Tibial artery (tissue), 4 donors: ENCODE measurements at regions not wholly inside any gene's neighbourhood (a gene's known extent, or its start where the extent isn't known, plus 50 kb on each side); places are given as distances from the start of the nearest gene placed in this dataset.

Experiments used
- DNase-seq, 2 donors: peaks; one replicate each; pipeline ENCODE4 v3.0.0-alpha.2; 2019
- H3K27ac ChIP-seq, 2 donors: fragments of 200-600 bp; sonication (generic) in 1 of 2; 1 replicate in 1 of 2; 2 replicates in 1 of 2; pipeline ENCODE4 v1.5.1; 2018 to 2019; ENCODE audit warnings: mild to moderate bottlenecking in 1 of 2
- H3K27me3 ChIP-seq, 2 donors: fragments of 200-600 bp; sonication (generic) in 1 of 2; one replicate each; pipeline versions ENCODE4 v1.5.1 to v1.6.0; 2016 to 2019
- H3K36me3 ChIP-seq, 3 donors: fragments of 200-600 bp; sonication (generic) in 2 of 3; one replicate each; pipeline ENCODE4 v1.5.1; 2016 to 2019; ENCODE audit warnings: mild to moderate bottlenecking in 2 of 3
- H3K4me1 ChIP-seq, 4 donors: fragments of 200-600 bp; sonication (generic) in 2 of 4; 1 replicate in 3 of 4; 2 replicates in 1 of 4; pipeline ENCODE4 v1.5.1; 2016 to 2019
- H3K4me3 ChIP-seq, 2 donors: fragments of 200-600 bp; sonication (generic) in 1 of 2; 1 replicate in 1 of 2; 2 replicates in 1 of 2; pipeline ENCODE4 v1.5.1; 2018 to 2019; ENCODE audit warnings: mild to moderate bottlenecking in 2 of 2
- H3K9me3 ChIP-seq, 3 donors: fragments of 200-600 bp; sonication (generic) in 1 of 3; one replicate each; pipeline ENCODE4 v1.5.1; 2016 to 2019
- CTCF ChIP-seq, 2 experiments: fragments of 200-600 bp in 1 of 2; fragments of 450-650 bp in 1 of 2; IDR thresholded peaks; one replicate each; pipeline ENCODE4 v1.5.1; 2017 to 2019; ENCODE audit warnings: antibody characterized with exemption in 2 of 2, mild to moderate bottlenecking in 1 of 2, moderate library complexity in 1 of 2
- intact Hi-C: fragments of 100-400 bp; cut with DNase I; formaldehyde crosslinking; loops from one replicate; pipeline ENCODE4 v1.15.0; 2023; ENCODE audit warnings: low total_unique reads

- intact Hi-C loops, result no loop called here
- no peak for DNase-seq
- no peaks in the 10 kb centered on the region for H3K36me3 ChIP-seq
Observed at GRCh38 chr10:6875269-6875865, 295.3 kb upstream of the PRKCQ start.

GRCh38 chr10:6871128-6871527 is 291.1 kb upstream of the PRKCQ start:
- Histone ChIP-seq H3K9me3 (no peaks in the 10 kb centered on the region), H3K4me1 (no peaks in the 10 kb centered on the region), H3K4me3 (no peak overlapping the region), H3K36me3 (no peaks in the 10 kb centered on the region), H3K27ac (no peak overlapping the region), H3K27me3 (no peaks in the 10 kb centered on the region)
- intact Hi-C loops, result no loop called here
- TF ChIP-seq CTCF (IDR thresholded peaks at IDR 0.05), result no peak
- no peak for DNase-seq

More at GRCh38 chr10:6875269-6875865, 295.3 kb upstream of the PRKCQ start:
- TF ChIP-seq CTCF (IDR thresholded peaks at IDR 0.05), result no peak
- H3K4me1 ChIP-seq, result no peaks in the 10 kb centered on the region
- no peaks in the 10 kb centered on the region for H3K27me3 ChIP-seq
- H3K9me3 ChIP-seq, result no peaks in the 10 kb centered on the region
- H3K4me3 ChIP-seq, result no peak overlapping the region
- H3K27ac ChIP-seq, result no peak overlapping the region

GRCh38 chr10:6868036-6868725 is 288.1 kb upstream of the PRKCQ start:
- Histone ChIP-seq H3K9me3 (no peaks in the 10 kb centered on the region), H3K27me3 (no peaks in the 10 kb centered on the region), H3K36me3 (no peaks in the 10 kb centered on the region), H3K27ac (no peak overlapping the region), H3K4me1 (no peaks in the 10 kb centered on the region), H3K4me3 (no peak overlapping the region)
- TF ChIP-seq CTCF (IDR thresholded peaks at IDR 0.05), result no peak
- intact Hi-C loops, result no loop called here
- DNase-seq, result no peak

GRCh38 chr10:6866757-6867156 is 286.7 kb upstream of the PRKCQ start:
- H3K27ac ChIP-seq, result no peak overlapping the region

GRCh38 chr10:6864142-6864541 is 284.1 kb upstream of the PRKCQ start:
- no peak for DNase-seq
- no peak overlapping the region for H3K4me3 ChIP-seq
- no peaks in the 10 kb centered on the region for H3K4me1 ChIP-seq
- H3K9me3 ChIP-seq, result no peaks in the 10 kb centered on the region
- no peaks in the 10 kb centered on the region for H3K36me3 ChIP-seq
- no peak overlapping the region for H3K27ac ChIP-seq
- intact Hi-C loops, result no loop called here
- no peak for TF ChIP-seq CTCF (IDR thresholded peaks at IDR 0.05)
- H3K27me3 ChIP-seq, result no peaks in the 10 kb centered on the region

More at GRCh38 chr10:6866757-6867156, 286.7 kb upstream of the PRKCQ start:
- no peaks in the 10 kb centered on the region for H3K9me3 ChIP-seq
- H3K36me3 ChIP-seq, result no peaks in the 10 kb centered on the region
- intact Hi-C loops, result no loop called here
- no peak for DNase-seq
- no peaks in the 10 kb centered on the region for H3K27me3 ChIP-seq
- no peaks in the 10 kb centered on the region for H3K4me1 ChIP-seq
- no peak for TF ChIP-seq CTCF (IDR thresholded peaks at IDR 0.05)
- no peak overlapping the region for H3K4me3 ChIP-seq
